ENCODE measurements at regions not wholly inside any gene's neighbourhood (a gene's known extent, or its start where the extent isn't known, plus 50 kb on each side); places are given as distances from the start of the nearest gene placed in this dataset.
A peak's percentile ranks its signal among the peaks of the same experiment; 100 is the strongest.

- Histone ChIP-seq H3K79me2 (ENCODE audit: control insufficient read depth, insufficient read depth, low read length, poor library complexity) (no peaks in the 10 kb centered on the region), H3K9ac (ENCODE audit: low read length) (no peak overlapping the region), H3K14ac (ENCODE audit: low read length) (no peak overlapping the region), H3K4me1 (ENCODE audit: control insufficient read depth in 1 of 2, insufficient read depth in 2 of 2, low read length in 2 of 2) (no peaks in the 10 kb centered on the region), H3K4me3 (ENCODE audit: low read depth, low read length) (no peak overlapping the region), H3K18ac (ENCODE audit: low read length) (no peak overlapping the region), H3K79me1 (ENCODE audit: low read length) (no peaks in the 10 kb centered on the region), H2AK5ac (ENCODE audit: low read length) (no peak overlapping the region), H2AFZ (ENCODE audit: insufficient read depth, low read length, poor library complexity) (no peak overlapping the region), H3K27ac (ENCODE audit: low read depth, low read length) (no peak overlapping the region), H3K4me2 (ENCODE audit: low read length) (no peak overlapping the region), H3K36me3 (ENCODE audit: control insufficient read depth in 1 of 2, insufficient read depth in 2 of 2, low read length in 2 of 2) (no peaks in the 10 kb centered on the region), H3K27me3 (ENCODE audit: insufficient read depth, low read length) (no peaks in the 10 kb centered on the region), H3K23ac (ENCODE audit: low read length) (no peak overlapping the region), H4K8ac (ENCODE audit: low read depth, low read length) (no peak overlapping the region), H2BK12ac (ENCODE audit: low read length) (no peak overlapping the region), H3K4ac (ENCODE audit: low read depth, low read length) (no peak overlapping the region), H3K9me3 (ENCODE audit: insufficient read depth, low read depth, low read length) (no peaks in the 10 kb centered on the region), H4K12ac (ENCODE audit: low read depth, low read length) (no peak overlapping the region), H2BK120ac (ENCODE audit: insufficient read depth, low read length, poor library complexity) (no peak overlapping the region), H4K91ac (ENCODE audit: low read depth, low read length) (no peak overlapping the region), H2BK5ac (ENCODE audit: low read depth, low read length, poor library complexity) (no peak overlapping the region)
- WGBS (ENCODE audit: extremely low coverage, insufficient coverage, insufficient read length), result no CpG with 5 or more reads among the region's 1 CpG
- DNase-seq, result peak; percentile 58 to 81
Measured at GRCh38 chr2:192559587-192559986, 364.9 kb upstream of the TMEFF2 start.

GRCh38 chr2:192558637-192559036 is 363.9 kb upstream of the TMEFF2 start:
- no peak overlapping the region for H4K8ac ChIP-seq (ENCODE audit: low read depth, low read length)
- no peak overlapping the region for H3K4me3 ChIP-seq (ENCODE audit: low read depth, low read length)
- H4K91ac ChIP-seq (ENCODE audit: low read depth, low read length), result no peak overlapping the region
- no peak overlapping the region for H3K9ac ChIP-seq (ENCODE audit: low read length)
- no peaks in the 10 kb centered on the region for H3K79me1 ChIP-seq (ENCODE audit: low read length)
- no peak overlapping the region for H3K23ac ChIP-seq (ENCODE audit: low read length)
- no peaks in the 10 kb centered on the region for H3K79me2 ChIP-seq (ENCODE audit: control insufficient read depth, insufficient read depth, low read length, poor library complexity)
- no peak overlapping the region for H3K14ac ChIP-seq (ENCODE audit: low read length)
- DNase-seq, result no peak
- no CpG with 5 or more reads among the region's 1 CpG for WGBS (ENCODE audit: extremely low coverage, insufficient coverage, insufficient read length)
- H4K12ac ChIP-seq (ENCODE audit: low read depth, low read length), result no peak overlapping the region
- H3K27ac ChIP-seq (ENCODE audit: low read depth, low read length), result no peak overlapping the region
- no peak overlapping the region for H3K4me2 ChIP-seq (ENCODE audit: low read length)
- no peaks in the 10 kb centered on the region for H3K9me3 ChIP-seq (ENCODE audit: insufficient read depth, low read depth, low read length)
- no peak overlapping the region for H2BK5ac ChIP-seq (ENCODE audit: low read depth, low read length, poor library complexity)
- no peak overlapping the region for H3K4ac ChIP-seq (ENCODE audit: low read depth, low read length)
- H3K27me3 ChIP-seq (ENCODE audit: insufficient read depth, low read length), result no peaks in the 10 kb centered on the region
- H3K36me3 ChIP-seq (ENCODE audit: control insufficient read depth in 1 of 2, insufficient read depth in 2 of 2, low read length in 2 of 2), result no peaks in the 10 kb centered on the region
- H2BK12ac ChIP-seq (ENCODE audit: low read length), result no peak overlapping the region
- H3K18ac ChIP-seq (ENCODE audit: low read length), result no peak overlapping the region
- H2BK120ac ChIP-seq (ENCODE audit: insufficient read depth, low read length, poor library complexity), result no peak overlapping the region
- no peak overlapping the region for H2AK5ac ChIP-seq (ENCODE audit: low read length)
- H2AFZ ChIP-seq (ENCODE audit: insufficient read depth, low read length, poor library complexity), result no peak overlapping the region
- H3K4me1 ChIP-seq (ENCODE audit: control insufficient read depth in 1 of 2, insufficient read depth in 2 of 2, low read length in 2 of 2), result no peaks in the 10 kb centered on the region

GRCh38 chr2:192555740-192556139 is 361.0 kb upstream of the TMEFF2 start:
- no peaks in the 10 kb centered on the region for H3K79me2 ChIP-seq (ENCODE audit: control insufficient read depth, insufficient read depth, low read length, poor library complexity)
- no peaks in the 10 kb centered on the region for H3K27me3 ChIP-seq (ENCODE audit: insufficient read depth, low read length)
- H3K36me3 ChIP-seq (ENCODE audit: control insufficient read depth in 1 of 2, insufficient read depth in 2 of 2, low read length in 2 of 2), result no peaks in the 10 kb centered on the region
- H3K27ac ChIP-seq (ENCODE audit: low read depth, low read length), result no peak overlapping the region
- no peak overlapping the region for H3K4ac ChIP-seq (ENCODE audit: low read depth, low read length)
- H2BK5ac ChIP-seq (ENCODE audit: low read depth, low read length, poor library complexity), result no peak overlapping the region
- no peak overlapping the region for H3K14ac ChIP-seq (ENCODE audit: low read length)
- no peak overlapping the region for H3K4me3 ChIP-seq (ENCODE audit: low read depth, low read length)
- no peak overlapping the region for H3K23ac ChIP-seq (ENCODE audit: low read length)
- H3K79me1 ChIP-seq (ENCODE audit: low read length), result no peaks in the 10 kb centered on the region
- DNase-seq, result no peak
- no peak overlapping the region for H4K12ac ChIP-seq (ENCODE audit: low read depth, low read length)
- no peak overlapping the region for H3K9ac ChIP-seq (ENCODE audit: low read length)
- no peak overlapping the region for H3K18ac ChIP-seq (ENCODE audit: low read length)
- no CpG with 5 or more reads among the region's 3 CpGs for WGBS (ENCODE audit: extremely low coverage, insufficient coverage, insufficient read length)
- H2AFZ ChIP-seq (ENCODE audit: insufficient read depth, low read length, poor library complexity), result no peak overlapping the region
- H2BK120ac ChIP-seq (ENCODE audit: insufficient read depth, low read length, poor library complexity), result no peak overlapping the region
- no peak overlapping the region for H2BK12ac ChIP-seq (ENCODE audit: low read length)
- H3K9me3 ChIP-seq (ENCODE audit: insufficient read depth, low read depth, low read length), result peaks cover 2% of the 10 kb centered on the region
- no peak overlapping the region for H2AK5ac ChIP-seq (ENCODE audit: low read length)
- no peaks in the 10 kb centered on the region for H3K4me1 ChIP-seq (ENCODE audit: control insufficient read depth in 1 of 2, insufficient read depth in 2 of 2, low read length in 2 of 2)
- no peak overlapping the region for H4K91ac ChIP-seq (ENCODE audit: low read depth, low read length)
- H4K8ac ChIP-seq (ENCODE audit: low read depth, low read length), result no peak overlapping the region
- H3K4me2 ChIP-seq (ENCODE audit: low read length), result no peak overlapping the region

- no peak overlapping the region for H3K4me2 ChIP-seq (ENCODE audit: low read length)
- H3K14ac ChIP-seq (ENCODE audit: low read length), result no peak overlapping the region
- no peak overlapping the region for H3K18ac ChIP-seq (ENCODE audit: low read length)
- peaks cover 2% of the 10 kb centered on the region for H3K9me3 ChIP-seq (ENCODE audit: insufficient read depth, low read depth, low read length)
- no peak overlapping the region for H3K4me3 ChIP-seq (ENCODE audit: low read depth, low read length)
- H3K9ac ChIP-seq (ENCODE audit: low read length), result peak overlapping the region; percentile 29
- no CpG with 5 or more reads among the region's 3 CpGs for WGBS (ENCODE audit: extremely low coverage, insufficient coverage, insufficient read length)
- H2BK12ac ChIP-seq (ENCODE audit: low read length), result no peak overlapping the region
- no peak overlapping the region for H3K23ac ChIP-seq (ENCODE audit: low read length)
- H2AFZ ChIP-seq (ENCODE audit: insufficient read depth, low read length, poor library complexity), result no peak overlapping the region
- DNase-seq, result no peak
- H3K27me3 ChIP-seq (ENCODE audit: insufficient read depth, low read length), result no peaks in the 10 kb centered on the region
- H2AK5ac ChIP-seq (ENCODE audit: low read length), result no peak overlapping the region
- no peaks in the 10 kb centered on the region for H3K4me1 ChIP-seq (ENCODE audit: control insufficient read depth in 1 of 2, insufficient read depth in 2 of 2, low read length in 2 of 2)
- no peaks in the 10 kb centered on the region for H3K79me1 ChIP-seq (ENCODE audit: low read length)
- H4K12ac ChIP-seq (ENCODE audit: low read depth, low read length), result no peak overlapping the region
- H3K4ac ChIP-seq (ENCODE audit: low read depth, low read length), result no peak overlapping the region
- H4K91ac ChIP-seq (ENCODE audit: low read depth, low read length), result no peak overlapping the region
- H3K27ac ChIP-seq (ENCODE audit: low read depth, low read length), result no peak overlapping the region
- H3K36me3 ChIP-seq (ENCODE audit: control insufficient read depth in 1 of 2, insufficient read depth in 2 of 2, low read length in 2 of 2), result no peaks in the 10 kb centered on the region
- no peaks in the 10 kb centered on the region for H3K79me2 ChIP-seq (ENCODE audit: control insufficient read depth, insufficient read depth, low read length, poor library complexity)
- H2BK5ac ChIP-seq (ENCODE audit: low read depth, low read length, poor library complexity), result no peak overlapping the region
- H4K8ac ChIP-seq (ENCODE audit: low read depth, low read length), result no peak overlapping the region
- no peak overlapping the region for H2BK120ac ChIP-seq (ENCODE audit: insufficient read depth, low read length, poor library complexity)
Measured at GRCh38 chr2:192551760-192552159, 357.0 kb upstream of the TMEFF2 start.

Measured in trophoblast cell (in vitro differentiated cells and primary cell).